DOHH2 (cell line): ENCODE measurements at regions not wholly inside any gene's neighbourhood (a gene's known extent, or its start where the extent isn't known, plus 50 kb on each side); places are given as distances from the start of the nearest gene placed in this dataset.

Source experiments
- H3F3A ChIP-seq: fragments of 200-600 bp; sonication (generic), shearing (Covaris generic); 2 replicates; pipeline ENCODE4 v1.6.0; 2016; ENCODE audit warnings: antibody characterized with exemption, mild to moderate bottlenecking; ENCODE audit not compliant: control insufficient read depth, insufficient read depth
- H3K27ac ChIP-seq: fragments of 200-600 bp; sonication (generic); 2 replicates; pipeline ENCODE4 v1.5.1; 2014; ENCODE audit warnings: low read depth, mild to moderate bottlenecking, low read length, moderate library complexity
- H3K27me3 ChIP-seq: fragments of 200-600 bp; sonication (generic); 2 replicates; pipeline ENCODE4 v1.6.1; 2014; ENCODE audit warnings: mild to moderate bottlenecking, low read length, mixed read lengths; ENCODE audit not compliant: control insufficient read depth
- H3K36me3 ChIP-seq: fragments of 200-600 bp; sonication (generic); 2 replicates; pipeline ENCODE4 v1.6.1; 2014; ENCODE audit warnings: mild to moderate bottlenecking, low read length, moderate library complexity, mixed read lengths; ENCODE audit not compliant: control insufficient read depth
- H3K4me1 ChIP-seq: fragments of 200-600 bp; sonication (generic); 2 replicates; pipeline ENCODE4 v1.6.1; 2014; ENCODE audit warnings: mild to moderate bottlenecking, low read length, mixed read lengths; ENCODE audit not compliant: control insufficient read depth
- H3K4me2 ChIP-seq: fragments of 200-600 bp; sonication (generic); 2 replicates; pipeline ENCODE4 v1.6.0; 2014; ENCODE audit warnings: mild to moderate bottlenecking, low read length, moderate library complexity
- H3K4me3 ChIP-seq: fragments of 200-600 bp; sonication (generic); 2 replicates; pipeline ENCODE4 v1.5.1; 2014; ENCODE audit warnings: mild to moderate bottlenecking, low read length, mixed read lengths
- H3K79me2 ChIP-seq: fragments of 200-600 bp; sonication (generic); 2 replicates; pipeline ENCODE4 v1.6.1; 2014; ENCODE audit warnings: mild to moderate bottlenecking, low read length, mixed read lengths; ENCODE audit not compliant: control insufficient read depth
- H3K9me2 ChIP-seq: fragments of 200-600 bp; sonication (generic); replicated peaks from 2 replicates; pipeline ENCODE4 v1.6.1; 2014; ENCODE audit warnings: mild to moderate bottlenecking, low read length, mixed read lengths; ENCODE audit not compliant: control insufficient read depth
- H3K9me3 ChIP-seq: fragments of 200-600 bp; sonication (generic); 2 replicates; pipeline ENCODE4 v1.6.1; 2014; ENCODE audit warnings: antibody characterized with exemption, low read length, mixed read lengths; ENCODE audit not compliant: control insufficient read depth, insufficient read depth
- H4K20me1 ChIP-seq: fragments of 200-600 bp; sonication (generic); 2 replicates; pipeline ENCODE4 v1.6.0; 2014; ENCODE audit warnings: low read depth, mild to moderate bottlenecking, antibody characterized with exemption, low read length, moderate library complexity; ENCODE audit not compliant: control insufficient read depth, insufficient read depth
- EZH2phosphoT487 ChIP-seq: fragments of 200-600 bp; sonication (generic); IDR thresholded peaks from 2 replicates; pipeline ENCODE4 v1.6.1; 2017; ENCODE audit warnings: borderline replicate concordance, mild to moderate bottlenecking, antibody characterized with exemption, low read length, moderate library complexity, mixed read lengths
- TF ChIP-seq, protein P1 (sequence below): fragments of 200-600 bp; sonication (generic); IDR thresholded peaks from one replicate; pipeline ENCODE4 v1.5.1; 2014; ENCODE audit warnings: antibody characterized with exemption, mild to moderate bottlenecking, low read depth, low read length; ENCODE audit not compliant: poor library complexity, severe bottlenecking

DNA sequence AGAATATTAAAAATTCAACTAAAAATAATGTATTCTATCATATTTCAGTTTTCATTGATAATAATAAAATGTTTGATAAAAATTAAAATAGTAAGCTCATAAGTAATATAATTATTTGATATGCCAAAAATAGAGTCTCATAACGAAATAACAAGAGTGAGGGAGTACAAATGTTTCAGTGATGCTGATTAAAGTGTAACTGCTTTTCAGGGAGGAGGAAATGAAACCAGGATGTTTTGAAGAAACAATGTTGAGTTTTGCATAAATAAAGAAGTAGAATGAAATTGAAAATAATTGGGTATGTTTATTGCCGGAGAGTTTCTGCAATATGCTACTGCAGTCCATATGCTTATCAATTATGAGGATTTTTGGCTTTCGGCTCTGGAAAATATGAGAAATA is 1159.8 kb upstream of the ADGRL2 start:
- peak overlapping the region; percentile 73; the same call in 1 of the 2 replicates for H3K27ac ChIP-seq
- H3K79me2 ChIP-seq: no peaks in the 10 kb centered on the region
- H3K4me1 ChIP-seq: peaks cover 42% of the 10 kb centered on the region
- H3K9me2 ChIP-seq: no peaks in the 10 kb centered on the region
- peak overlapping the region; percentile 53 for H3K4me3 ChIP-seq
- no peak for TF ChIP-seq EZH2phosphoT487
- TF ChIP-seq, protein P1, sequence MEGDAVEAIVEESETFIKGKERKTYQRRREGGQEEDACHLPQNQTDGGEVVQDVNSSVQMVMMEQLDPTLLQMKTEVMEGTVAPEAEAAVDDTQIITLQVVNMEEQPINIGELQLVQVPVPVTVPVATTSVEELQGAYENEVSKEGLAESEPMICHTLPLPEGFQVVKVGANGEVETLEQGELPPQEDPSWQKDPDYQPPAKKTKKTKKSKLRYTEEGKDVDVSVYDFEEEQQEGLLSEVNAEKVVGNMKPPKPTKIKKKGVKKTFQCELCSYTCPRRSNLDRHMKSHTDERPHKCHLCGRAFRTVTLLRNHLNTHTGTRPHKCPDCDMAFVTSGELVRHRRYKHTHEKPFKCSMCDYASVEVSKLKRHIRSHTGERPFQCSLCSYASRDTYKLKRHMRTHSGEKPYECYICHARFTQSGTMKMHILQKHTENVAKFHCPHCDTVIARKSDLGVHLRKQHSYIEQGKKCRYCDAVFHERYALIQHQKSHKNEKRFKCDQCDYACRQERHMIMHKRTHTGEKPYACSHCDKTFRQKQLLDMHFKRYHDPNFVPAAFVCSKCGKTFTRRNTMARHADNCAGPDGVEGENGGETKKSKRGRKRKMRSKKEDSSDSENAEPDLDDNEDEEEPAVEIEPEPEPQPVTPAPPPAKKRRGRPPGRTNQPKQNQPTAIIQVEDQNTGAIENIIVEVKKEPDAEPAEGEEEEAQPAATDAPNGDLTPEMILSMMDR: no peak
- H4K20me1 ChIP-seq: no peaks in the 10 kb centered on the region
- H3K36me3 ChIP-seq: no peaks in the 10 kb centered on the region
- H3F3A ChIP-seq: peaks cover 3% of the 10 kb centered on the region; the same call in 1 of the 2 replicates
- H3K9me3 ChIP-seq: no peaks in the 10 kb centered on the region
- no peaks in the 10 kb centered on the region for H3K27me3 ChIP-seq
- H3K4me2 ChIP-seq: peak overlapping the region; percentile 65

DNA sequence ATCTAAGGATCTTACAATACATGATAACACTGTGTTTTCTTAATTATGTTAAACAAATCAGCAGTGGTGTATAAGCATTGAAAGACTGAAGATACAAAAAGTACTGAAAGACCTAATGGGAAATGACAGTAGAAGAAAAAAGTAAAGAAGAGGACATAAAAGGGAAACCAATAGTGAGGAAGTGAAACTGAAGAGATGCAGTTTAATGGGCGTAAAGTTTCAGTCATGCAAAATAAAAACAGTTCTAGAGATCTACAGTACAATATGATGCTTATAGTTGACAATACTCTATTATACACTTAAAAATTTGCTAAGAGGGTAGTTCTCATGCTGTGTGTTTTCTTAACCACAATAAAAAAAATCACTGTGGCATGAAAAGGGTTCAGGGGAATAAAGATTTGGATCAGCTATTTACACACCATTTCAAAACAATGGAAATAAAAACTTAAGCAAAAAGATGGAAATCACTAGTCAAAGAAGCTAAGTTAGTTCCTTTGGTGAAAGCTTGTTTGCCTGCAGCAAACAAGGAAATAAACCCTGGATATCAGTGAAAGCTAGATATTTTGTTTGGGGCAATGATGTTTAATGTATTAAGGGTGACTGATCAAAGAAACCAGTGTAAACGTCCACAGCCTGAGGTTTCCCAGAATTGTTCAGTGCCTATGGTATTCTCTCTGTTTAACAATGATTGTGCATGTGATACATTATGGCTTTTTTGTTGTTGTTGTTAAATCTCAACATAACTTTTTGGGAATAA is 1160.8 kb upstream of the ADGRL2 start:
- Histone ChIP-seq H3K36me3 (no peaks in the 10 kb centered on the region), H4K20me1 (no peaks in the 10 kb centered on the region), H3K4me1 (peaks cover 42% of the 10 kb centered on the region), H3K9me2 (no peaks in the 10 kb centered on the region), H3K4me3 (peak overlapping the region; percentile 49), H3K9me3 (no peaks in the 10 kb centered on the region), H3F3A (peaks cover 3% of the 10 kb centered on the region; the same call in 1 of the 2 replicates), H3K27ac (peak overlapping the region; percentile 73), H3K79me2 (no peaks in the 10 kb centered on the region), H3K4me2 (peak overlapping the region; percentile 65), H3K27me3 (no peaks in the 10 kb centered on the region)
- TF ChIP-seq, protein P1: no peak
- TF ChIP-seq EZH2phosphoT487: no peak

DNA sequence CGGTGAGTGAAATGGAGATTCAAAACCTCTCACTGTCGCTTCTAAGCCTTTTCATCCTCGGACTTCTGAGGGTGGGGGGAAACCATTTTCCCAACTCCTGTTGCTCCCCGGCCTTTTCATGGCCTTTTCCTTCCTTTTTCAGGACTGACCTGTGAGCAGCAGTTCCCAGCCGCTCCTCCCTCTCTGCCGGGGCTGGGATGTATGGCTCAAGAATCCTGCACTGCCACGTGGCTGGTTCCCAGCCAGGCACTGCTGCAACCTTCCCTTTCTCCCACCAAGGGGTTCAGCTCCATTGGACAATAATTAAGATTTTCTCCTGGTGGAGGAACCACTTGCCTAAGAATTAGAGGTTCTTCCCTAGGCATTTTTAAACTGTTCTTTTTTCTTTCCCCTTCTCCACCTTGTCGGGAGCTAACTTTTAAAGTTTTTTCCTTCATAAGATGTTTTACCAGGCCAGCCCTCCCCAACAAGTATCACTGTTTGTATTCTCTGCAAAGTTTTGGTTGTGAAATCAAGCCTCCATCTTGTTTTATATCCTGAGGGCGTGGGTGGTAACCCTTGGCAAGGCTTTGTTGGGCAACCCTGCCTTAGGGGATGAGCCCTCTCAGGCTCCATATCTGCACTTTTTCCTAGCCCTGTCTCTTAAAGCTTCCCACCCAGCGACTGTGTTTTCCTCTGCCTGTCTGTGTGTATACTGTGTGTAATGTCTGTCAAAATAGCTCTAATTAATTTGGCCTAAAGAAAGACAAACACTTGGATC is 1166.6 kb upstream of the ADGRL2 start:
- Histone ChIP-seq H3K4me2 (no peak overlapping the region), H3F3A (no peaks in the 10 kb centered on the region), H3K36me3 (no peaks in the 10 kb centered on the region), H3K9me2 (no peaks in the 10 kb centered on the region), H3K9me3 (no peaks in the 10 kb centered on the region), H3K79me2 (no peaks in the 10 kb centered on the region), H4K20me1 (no peaks in the 10 kb centered on the region), H3K27me3 (no peaks in the 10 kb centered on the region), H3K27ac (no peak overlapping the region), H3K4me1 (peaks cover 13% of the 10 kb centered on the region), H3K4me3 (no peak overlapping the region)
- TF ChIP-seq EZH2phosphoT487: no peak
- TF ChIP-seq, protein P1: no peak
